ENCODE measurements at regions not wholly inside any gene's neighbourhood (a gene's known extent, or its start where the extent isn't known, plus 50 kb on each side); places are given as distances from the start of the nearest gene placed in this dataset.

GRCh38 chr19:31174948-31175347 lies 174.3 kb downstream of the TSHZ3 start:
- no peak overlapping the region for H3K27ac ChIP-seq
- TF ChIP-seq CTCF (conservative IDR thresholded peaks at IDR 0.05) = no peak

- TF ChIP-seq CTCF (conservative IDR thresholded peaks at IDR 0.05) = no peak
- no peak overlapping the region for H3K27ac ChIP-seq
Measured at GRCh38 chr19:31173991-31174390, 175.2 kb downstream of the TSHZ3 start.

- no peak for TF ChIP-seq CTCF (conservative IDR thresholded peaks at IDR 0.05)
- no peak overlapping the region for H3K27ac ChIP-seq
Measured at GRCh38 chr19:31171936-31172335, 177.3 kb downstream of the TSHZ3 start.

GRCh38 chr19:31170046-31170445 lies 179.2 kb downstream of the TSHZ3 start:
- H3K27ac ChIP-seq = no peak overlapping the region
- no peak for TF ChIP-seq CTCF (conservative IDR thresholded peaks at IDR 0.05)

GRCh38 chr19:31168106-31168625 lies 181.1 kb downstream of the TSHZ3 start:
- TF ChIP-seq CTCF (conservative IDR thresholded peaks at IDR 0.05) = no peak

GRCh38 chr19:31167690-31168089 lies 181.5 kb downstream of the TSHZ3 start:
- no peak for TF ChIP-seq CTCF (conservative IDR thresholded peaks at IDR 0.05)

More at GRCh38 chr19:31168106-31168625, 181.1 kb downstream of the TSHZ3 start:
- no peak overlapping the region for H3K27ac ChIP-seq

GRCh38 chr19:31166206-31166605 lies 183.0 kb downstream of the TSHZ3 start:
- TF ChIP-seq CTCF (conservative IDR thresholded peaks at IDR 0.05) = no peak
- no peak overlapping the region for H3K27ac ChIP-seq

More at GRCh38 chr19:31167690-31168089, 181.5 kb downstream of the TSHZ3 start:
- H3K27ac ChIP-seq = no peak overlapping the region

Measured in VCaP (cell line).